DLD1 (cell line): ENCODE measurements at regions not wholly inside any gene's neighbourhood (a gene's known extent, or its start where the extent isn't known, plus 50 kb on each side); places are given as distances from the start of the nearest gene placed in this dataset.

Experiments used
- in situ Hi-C: cut with HindIII; loops from 2 replicates; pipeline ENCODE4 v1.10.0; 2017; ENCODE audit warnings: low sequenced_read_pairs

DNA sequence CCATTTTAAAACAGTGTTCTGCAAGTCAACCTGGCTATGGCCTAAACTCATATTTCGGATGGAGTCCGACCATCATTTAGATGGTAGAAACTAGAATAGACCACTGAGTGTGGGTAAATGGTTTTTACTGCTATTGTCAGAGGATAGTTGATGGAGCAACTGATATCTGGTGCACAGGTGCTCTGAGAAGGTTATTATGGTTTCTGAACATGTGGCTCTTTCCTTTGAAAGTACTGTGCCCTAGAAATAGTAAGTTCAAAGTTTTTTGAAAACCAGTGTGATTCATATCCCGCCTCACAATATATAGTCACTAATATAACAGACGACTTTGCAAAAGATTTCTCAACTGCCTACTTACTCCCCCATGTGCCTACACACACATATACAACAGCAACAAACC, 64.4 kb upstream of the BTG1 start:
- in situ Hi-C loops: no loop called here

DNA sequence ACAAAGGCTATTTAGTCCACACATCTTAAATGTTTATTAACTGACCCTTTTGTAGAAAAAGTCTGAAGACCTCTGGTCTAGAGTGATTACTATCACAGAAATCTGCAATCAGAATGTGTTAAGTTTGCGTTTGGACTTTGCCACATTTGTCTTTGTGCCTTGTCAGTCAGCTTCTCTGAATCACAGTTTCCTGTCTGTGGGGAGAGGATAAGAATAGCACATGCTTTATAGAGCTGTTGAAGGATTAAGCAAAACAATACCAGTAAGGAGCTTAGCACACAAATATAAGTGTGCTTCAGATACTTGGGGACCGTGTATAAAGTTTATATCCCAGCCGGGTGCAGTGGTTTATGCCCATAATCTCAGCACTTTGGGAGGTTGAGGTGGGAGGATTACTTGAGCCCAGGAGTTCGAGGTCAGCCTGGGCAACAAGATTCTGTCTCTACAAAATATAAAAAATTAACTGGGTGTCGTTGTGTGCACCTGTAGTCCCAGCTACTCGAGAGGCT, 63.0 kb upstream of the BTG1 start:
- in situ Hi-C loops: no loop called here

DNA sequence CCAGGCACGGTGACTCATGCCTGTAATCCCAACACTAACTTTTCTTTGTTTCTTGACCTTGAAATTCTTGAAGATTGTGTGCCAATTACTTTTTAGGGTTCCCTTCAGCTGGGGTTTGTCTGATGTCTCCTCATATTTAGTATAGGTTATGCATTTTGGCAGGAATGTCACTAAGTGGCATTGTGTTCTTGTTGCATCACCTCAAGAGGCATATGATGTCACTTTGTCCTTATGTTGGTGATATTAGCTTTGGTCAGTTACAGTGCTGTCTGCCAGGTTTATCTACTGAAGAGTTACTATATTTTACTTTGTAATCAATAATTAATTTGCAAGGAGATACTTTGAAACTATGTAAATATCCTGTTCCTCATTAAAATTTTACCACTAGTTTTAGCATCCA, 61.0 kb upstream of the BTG1 start:
- in situ Hi-C loops: no loop called here

- in situ Hi-C loops: no loop called here
Measured at GRCh38 chr12:92206011-92206410, 60.4 kb upstream of the BTG1 start.

GRCh38 chr12:92199819-92200576, 54.4 kb upstream of the BTG1 start:
- in situ Hi-C loops: no loop called here

- in situ Hi-C loops: no loop called here
Measured at GRCh38 chr12:92197815-92198214, 52.2 kb upstream of the BTG1 start.

- in situ Hi-C loops: no loop called here
Measured at GRCh38 chr12:92196368-92196767, 50.7 kb upstream of the BTG1 start.
